Skeletal muscle cell (primary cell): ENCODE measurements at regions not wholly inside any gene's neighbourhood (a gene's known extent, or its start where the extent isn't known, plus 50 kb on each side); places are given as distances from the start of the nearest gene placed in this dataset.

Experiments used
- DNase-seq: peaks from one replicate; pipeline ENCODE4 v3.0.0-alpha.2; 2010; ENCODE audit warnings: low read depth
- H3K4me3 ChIP-seq: 2 replicates; pipeline ENCODE4 v1.5.1; 2011; ENCODE audit warnings: low read depth, mild to moderate bottlenecking, control low read depth, low read length, moderate library complexity

DNA sequence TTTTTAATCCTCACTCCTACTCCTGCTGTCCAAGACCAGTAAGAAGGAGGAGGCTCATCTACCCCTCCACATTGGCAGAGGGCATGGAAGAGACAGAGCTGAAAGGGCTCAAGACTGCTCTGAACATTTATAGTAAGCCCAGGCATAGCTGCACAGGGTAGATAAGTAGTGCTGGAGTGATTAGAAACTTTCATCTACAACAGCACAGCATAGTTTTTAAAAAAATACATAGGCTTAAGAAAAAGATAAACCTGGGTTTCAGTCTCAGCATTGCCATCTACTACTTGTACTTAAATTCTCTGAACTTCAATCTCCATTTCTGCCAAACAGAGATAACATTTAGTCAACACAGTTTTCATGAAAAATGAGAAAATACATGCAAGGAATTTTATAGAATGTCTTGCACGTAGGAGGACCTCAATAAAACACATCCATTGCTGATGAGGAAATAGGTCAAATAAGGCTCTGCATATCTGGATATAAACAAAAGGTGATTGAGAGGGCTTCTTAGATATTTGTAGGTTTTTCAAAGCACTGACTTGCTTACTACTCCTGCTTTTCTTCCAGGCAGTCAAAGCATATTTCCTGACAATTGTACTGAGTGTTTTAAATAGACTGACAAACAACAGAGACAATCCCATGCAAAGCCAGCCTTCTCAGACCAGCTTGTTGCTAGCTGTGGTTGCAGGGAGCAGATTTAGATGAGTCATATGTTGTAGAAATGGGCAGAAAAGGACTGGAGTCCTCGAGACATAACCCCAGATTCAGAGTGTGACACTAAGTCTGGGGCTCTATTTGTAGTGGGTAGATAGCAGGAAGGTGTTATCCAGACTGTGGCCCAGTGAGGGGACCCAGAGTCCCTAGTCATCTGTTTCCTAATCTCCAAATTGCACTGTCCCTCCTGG, 107.4 kb upstream of the TAB2 start:
- DNase-seq: no peak

DNA sequence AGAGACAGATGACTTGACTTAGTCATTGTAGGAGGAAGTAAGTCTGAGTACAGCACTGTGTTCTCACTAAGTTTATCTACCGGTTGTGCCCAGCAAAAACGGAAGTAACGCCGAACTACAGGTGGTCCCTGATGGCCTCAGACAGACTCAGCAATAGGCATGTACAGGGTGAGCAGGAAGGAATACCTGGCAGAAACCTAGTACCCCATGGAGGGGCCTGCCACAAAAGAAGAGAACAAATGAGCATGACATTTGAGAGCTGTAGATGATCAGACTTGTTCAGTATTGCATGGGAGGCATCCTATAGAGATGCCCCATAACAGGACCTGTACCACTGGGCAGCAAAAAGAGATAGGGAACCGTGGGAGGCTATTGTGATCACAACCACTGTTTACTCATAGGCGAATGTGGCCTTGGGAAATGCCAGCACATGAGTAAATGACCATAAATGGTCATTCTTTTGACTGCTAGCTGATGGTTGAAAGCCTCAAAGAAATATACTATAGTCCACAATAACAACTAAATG, 106.4 kb upstream of the TAB2 start:
- no peak overlapping the region for H3K4me3 ChIP-seq
- no peak for DNase-seq

More for the DNA sequence above, 107.4 kb upstream of the TAB2 start:
- H3K4me3 ChIP-seq: no peak overlapping the region

DNA sequence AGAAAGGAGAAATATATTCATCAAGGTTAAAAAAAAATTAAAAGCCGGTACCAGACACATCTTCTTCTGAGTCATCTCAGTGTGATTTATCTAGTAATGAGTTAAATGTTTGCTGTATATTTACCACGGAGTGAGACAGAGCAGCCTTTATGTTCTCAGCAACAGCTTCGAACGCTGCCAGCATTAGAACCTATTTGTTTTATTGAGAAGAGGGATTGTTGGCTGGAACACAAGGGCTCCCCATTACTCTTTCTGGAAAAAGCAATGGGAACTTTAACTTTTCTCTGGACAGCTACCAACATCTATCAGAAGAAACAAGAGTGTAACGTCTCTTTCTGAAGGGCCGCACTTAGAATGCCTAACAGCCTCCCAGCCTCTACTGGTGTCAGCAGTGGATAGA, 105.3 kb upstream of the TAB2 start:
- H3K4me3 ChIP-seq: no peak overlapping the region
- DNase-seq: no peak

DNA sequence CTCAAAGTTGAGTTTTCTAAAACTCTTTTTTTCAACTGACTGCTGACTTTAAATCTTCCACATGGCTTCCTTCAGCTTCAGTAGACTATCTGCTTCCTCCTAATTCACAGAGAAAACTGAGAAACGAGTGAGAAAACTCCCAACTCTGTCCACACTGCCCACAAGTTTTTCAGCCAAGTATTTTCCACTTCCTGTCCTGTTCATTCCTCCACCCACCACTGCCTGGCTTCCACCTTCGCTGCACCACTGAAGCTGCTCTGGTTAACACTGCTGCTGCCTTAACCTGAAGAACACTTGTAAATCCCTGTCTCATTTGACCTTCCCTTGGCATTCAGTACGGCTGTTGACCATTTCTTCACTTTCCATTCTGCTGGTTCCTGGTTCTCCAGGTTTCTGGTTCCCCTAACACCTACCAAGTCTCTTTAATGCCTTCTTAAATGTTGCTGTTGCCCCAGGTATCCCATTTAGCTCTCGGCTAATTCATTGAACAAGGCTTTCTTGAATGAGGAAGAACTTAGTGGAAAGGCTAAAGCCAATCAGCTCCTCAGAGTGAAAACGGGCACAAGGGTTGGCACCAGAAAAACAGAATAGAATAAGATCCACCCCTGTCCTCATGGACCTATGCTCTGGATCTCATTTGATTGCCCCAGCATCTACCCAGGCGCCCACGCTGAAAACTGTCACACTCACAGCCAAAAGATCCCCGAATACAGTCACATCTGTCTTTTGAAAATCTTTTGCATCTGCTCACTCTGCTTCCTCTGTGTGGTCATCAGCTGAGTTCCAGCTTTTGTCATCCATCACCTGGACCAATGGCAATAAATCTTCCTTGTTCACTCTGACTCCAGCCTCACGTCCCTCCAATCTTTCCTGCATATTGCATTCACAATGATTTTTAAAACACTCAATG, 104.4 kb upstream of the TAB2 start:
- DNase-seq: no peak
- H3K4me3 ChIP-seq: no peak overlapping the region

DNA sequence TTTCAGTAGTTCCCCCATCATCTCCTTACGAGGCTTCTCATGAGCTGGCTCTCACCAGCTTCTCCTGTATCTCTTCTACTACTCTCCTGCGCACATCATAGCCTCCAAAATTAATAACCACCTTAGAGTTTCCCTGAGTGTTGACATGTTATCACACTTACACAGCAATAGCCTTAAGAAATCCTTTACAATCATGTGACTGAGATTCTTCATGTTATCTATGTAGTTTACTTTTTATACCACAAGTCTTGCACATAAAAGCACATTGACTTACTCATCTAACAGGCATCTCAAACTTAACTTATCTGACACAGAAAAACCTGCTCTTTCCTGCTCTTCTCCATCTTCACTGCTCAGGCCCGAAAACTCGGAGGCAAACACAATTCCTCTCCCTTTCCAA, 103.7 kb upstream of the TAB2 start:
- H3K4me3 ChIP-seq: no peak overlapping the region
- no peak for DNase-seq

DNA sequence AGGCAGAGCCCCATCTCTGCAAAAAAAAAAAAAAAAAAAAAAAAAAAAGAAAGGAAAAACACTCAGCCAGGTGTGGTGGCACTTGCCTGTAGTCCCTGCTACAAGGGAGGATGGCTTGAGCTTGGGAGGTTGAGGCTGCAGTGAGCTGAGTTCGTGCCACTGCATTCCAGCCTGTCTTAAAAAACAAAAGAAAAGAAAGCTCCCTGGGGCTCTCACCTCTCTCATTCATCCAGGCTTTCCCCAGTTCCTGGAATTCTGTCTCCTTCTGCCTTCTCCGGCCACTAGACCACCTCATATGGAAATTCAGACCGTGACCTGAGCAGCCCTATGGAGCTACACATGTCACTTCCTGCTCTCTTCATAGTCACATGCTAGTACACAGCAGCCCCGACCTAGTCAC, 101.1 kb upstream of the TAB2 start:
- H3K4me3 ChIP-seq: no peak overlapping the region
- DNase-seq: no peak

DNA sequence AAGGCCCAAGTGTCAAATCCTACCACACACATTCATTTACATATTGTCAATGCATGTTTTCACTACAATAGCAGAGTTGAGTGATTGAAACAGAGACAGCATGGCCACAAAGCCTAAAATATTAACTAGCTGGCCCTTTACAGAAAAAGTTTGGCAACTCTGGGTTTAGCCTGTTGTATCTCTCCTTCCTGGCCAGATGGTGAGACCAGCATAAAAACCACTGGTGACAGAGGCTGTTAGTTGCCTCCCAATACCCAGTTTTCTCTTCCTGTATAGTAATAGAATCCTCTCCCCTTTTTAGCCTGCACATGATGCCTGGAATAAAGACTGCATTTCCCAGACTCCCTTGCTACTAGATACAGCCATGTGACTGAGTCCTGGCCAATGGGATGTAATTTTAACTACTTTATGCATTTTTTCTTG, 100.0 kb upstream of the TAB2 start:
- H3K4me3 ChIP-seq: no peak overlapping the region
- DNase-seq: no peak

DNA sequence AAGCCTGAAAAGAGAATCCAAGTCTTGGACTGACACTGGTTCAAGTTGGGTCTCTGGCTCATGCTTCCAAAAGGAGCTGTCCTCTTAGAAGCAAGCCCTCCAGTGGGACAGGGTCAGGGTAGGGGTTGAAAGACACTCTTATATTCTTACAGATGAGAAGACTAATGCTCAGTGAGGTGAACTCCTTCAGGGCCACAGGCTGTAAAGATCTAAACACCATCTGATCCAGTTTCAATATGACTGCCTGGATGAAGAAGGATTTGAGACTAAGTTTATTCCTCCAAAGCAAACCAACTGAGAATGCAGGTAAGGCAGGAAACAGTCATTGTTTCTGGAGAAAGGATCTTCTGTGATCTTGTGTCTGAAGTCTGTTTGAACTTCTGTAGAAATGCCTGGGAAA, 99.0 kb upstream of the TAB2 start:
- H3K4me3 ChIP-seq: no peak overlapping the region
- DNase-seq: no peak

DNA sequence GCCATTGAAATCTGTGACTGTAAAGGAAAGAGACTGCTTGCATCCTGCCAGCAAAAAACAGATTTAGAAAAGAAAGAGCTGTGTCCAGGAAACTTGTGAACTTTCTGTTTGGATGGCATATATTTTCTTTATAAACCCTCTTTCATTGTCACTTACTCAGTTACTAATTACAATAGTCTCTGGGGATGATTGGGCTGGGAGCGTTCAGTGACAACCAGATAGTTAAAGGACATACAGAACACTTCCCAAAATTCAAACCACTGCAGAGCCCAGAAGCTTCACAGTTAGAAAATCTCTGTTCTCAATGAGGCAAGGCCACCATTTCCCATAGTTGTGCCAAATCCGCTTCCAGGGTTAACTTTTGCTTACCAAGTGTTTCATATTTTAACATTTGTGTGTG, 98.6 kb upstream of the TAB2 start:
- no peak for DNase-seq
- H3K4me3 ChIP-seq: no peak overlapping the region

DNA sequence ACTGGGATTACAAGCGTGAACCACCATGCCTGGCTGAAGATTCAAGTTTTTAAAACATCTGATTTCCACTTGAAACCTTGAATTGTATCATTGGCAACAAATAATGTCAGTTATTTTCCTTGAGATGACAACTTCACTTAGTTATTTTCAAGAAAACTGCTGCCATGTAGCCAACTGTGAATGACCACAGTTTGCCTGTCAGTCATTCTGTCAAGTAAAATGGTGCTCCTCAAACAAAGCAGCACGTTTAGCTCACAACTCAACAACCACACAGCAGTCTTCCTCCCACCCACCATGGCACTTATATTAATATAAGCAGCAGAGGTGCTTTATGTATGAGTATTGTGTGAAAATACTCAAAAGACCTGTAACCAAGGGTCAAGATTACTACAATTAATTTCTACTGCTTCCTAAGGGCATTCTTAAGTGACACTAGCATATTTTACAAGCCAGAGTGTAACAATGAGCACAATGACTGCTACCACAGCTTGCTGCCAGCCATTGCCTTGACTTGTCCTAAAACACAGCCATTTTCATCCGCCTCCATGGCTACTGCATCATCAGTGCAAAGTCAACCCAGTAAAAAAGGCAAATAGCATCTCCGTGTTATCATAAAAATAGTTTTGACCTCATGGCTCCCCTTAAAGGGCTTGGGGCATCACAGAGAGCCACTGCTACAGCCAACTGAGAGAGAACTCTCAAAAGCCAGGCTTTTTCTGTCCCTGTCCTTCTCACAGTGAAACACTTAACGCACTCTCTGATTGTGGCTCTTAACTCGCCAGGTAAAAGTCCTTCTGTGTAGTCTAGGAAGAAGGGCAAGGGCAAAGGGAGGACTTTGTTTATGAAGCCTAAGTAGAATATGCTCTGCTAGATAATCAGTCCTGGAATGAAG, 96.4 kb upstream of the TAB2 start:
- H3K4me3 ChIP-seq: no peak overlapping the region
- DNase-seq: no peak

DNA sequence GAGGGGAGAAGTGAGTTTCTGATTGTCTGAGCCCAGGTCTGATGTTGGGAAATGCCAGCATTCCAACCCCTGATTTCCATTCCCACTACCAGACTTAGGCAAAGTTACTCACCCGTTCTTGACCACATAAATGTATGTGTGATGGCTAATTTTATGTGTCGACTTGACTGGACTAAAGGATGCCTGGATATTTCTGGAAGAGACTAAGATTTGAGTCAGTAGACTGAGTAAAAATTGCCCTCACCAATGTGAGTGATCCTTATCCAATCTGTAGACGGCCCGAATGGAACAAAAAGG, 95.8 kb upstream of the TAB2 start:
- DNase-seq: no peak
- H3K4me3 ChIP-seq: no peak overlapping the region

DNA sequence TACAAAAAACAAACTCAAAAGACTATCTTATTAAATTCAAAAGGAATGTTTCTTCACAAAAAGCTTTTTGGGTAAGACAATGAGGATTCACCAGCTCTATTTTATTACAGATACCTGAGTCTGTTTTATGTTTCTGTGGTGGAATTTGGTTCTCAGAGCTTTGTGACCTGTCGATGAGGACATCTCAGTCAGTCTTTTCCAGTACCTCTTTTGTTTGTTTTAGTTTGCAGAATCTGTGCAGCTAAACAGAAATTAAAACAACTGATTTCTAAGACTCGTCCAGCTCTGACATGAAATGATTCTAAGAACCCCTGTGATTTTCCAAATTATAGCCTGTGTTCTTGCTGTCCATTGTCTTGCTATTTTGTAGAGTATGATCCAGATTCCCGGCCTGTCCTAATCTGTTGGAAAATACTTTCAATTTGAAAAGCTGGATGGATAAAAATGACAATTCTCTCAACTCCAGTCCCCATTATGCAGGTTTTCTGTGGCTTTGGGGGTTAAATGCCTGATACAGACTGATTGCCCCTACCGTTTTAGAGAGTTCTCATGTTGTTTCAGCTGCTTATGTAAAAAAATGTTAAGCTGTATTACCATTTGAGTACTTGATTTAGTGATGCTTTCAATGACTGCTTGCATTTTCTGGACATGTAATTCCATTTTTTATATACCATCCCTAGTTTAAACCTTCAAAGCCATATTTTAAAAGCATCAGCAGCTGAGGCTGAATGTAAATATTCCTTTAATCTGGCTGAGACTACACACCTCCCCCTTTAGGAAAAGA, 94.2 kb upstream of the TAB2 start:
- H3K4me3 ChIP-seq: no peak overlapping the region
- DNase-seq: no peak

DNA sequence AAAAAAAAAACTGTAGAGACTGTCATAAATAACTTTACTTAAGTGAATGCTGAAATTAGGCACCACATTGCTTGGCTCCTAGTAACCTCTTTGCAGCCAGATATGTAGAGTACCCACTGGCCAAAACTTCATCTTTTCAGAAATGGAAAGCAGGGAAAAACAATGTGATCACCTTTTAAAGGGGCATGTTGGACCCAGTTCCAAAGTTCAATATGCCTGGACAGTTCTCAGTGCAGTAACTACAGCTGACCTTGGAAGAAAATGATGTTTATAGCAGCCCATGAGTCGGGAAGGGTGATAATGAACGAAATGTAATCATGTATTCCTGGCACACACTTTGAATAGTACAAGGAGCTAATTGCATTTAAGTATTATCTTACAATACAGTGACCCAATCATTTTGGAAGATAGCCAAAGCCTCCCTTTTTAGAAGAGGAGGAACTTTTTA, 93.6 kb upstream of the TAB2 start:
- no peak for DNase-seq
- no peak overlapping the region for H3K4me3 ChIP-seq

DNA sequence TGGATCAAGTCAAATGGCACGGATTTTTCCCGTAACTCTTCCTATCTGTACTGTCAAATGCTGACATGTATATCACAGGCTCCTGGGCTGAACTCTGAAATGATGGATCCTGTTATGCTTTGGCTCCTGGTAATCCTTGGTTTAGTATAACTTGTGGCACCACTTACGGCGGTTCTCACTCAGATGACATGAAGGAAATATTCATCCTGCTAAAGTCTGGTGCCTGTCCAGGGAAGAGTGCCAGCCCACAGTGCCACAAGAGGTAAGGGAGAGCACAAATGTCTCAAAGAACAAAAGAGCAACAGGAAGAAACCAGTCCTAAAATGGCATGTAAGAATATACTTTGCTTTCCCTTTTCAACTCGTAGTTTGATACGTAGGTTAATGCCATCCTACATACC, 93.1 kb upstream of the TAB2 start:
- no peak for DNase-seq
- no peak overlapping the region for H3K4me3 ChIP-seq

DNA sequence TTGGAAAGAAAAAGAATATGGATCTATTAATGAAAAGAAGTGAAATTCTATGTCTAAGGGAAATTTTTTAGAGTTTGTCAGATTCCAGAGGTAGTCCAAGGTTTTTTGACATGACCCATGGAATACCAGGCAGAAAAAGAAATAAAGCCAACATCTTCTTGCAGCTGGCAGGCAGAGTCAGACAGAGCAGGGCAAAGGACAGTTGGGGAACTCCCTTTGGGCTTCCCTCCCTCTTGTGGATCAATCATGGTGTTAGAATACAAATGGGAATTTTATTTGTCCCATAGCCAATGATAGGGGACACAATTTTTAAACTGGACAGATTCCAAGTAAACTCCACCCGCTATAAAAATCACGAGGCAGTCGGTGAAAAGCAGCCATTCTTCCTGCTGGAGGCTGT, 92.1 kb upstream of the TAB2 start:
- H3K4me3 ChIP-seq: no peak overlapping the region
- DNase-seq: no peak

DNA sequence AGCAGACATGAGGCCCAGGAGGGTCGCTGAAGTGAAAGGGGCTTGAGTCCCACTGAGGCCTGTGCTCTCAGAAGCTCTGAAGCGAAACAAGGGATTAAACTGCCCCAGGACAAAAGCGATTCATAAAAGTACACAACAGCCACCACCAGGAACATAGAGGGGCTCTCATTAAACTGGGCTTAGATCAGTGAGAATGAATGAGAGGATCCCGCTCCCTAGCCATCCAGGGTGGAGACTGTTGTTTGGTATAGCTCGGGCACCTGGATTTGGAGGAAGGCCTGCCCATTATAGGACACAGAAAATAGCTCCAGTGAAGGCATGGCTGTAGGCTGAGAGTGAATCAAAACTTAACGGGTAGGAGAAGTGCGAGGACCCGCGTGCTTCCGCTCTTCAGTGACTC, 91.6 kb upstream of the TAB2 start:
- no peak for DNase-seq
- H3K4me3 ChIP-seq: no peak overlapping the region

DNA sequence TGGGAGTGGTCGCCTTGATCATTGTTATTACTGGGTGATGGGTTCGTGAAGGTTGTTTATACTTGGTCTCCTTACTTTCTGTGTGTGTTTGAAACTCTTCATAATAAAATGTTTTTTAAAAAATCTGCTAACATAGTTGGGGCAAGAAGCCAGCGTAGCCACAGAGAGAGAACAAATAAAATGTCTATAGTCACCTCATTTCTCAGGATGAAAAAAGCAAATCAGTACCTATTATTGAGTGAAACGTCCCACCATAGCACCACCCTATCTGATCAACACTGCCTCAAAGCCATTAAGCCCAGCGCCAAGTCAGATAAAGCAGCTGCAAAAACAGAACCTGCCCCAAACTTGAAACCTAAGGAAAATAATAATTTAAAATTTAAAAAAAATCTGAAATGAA, 89.7 kb upstream of the TAB2 start:
- no peak overlapping the region for H3K4me3 ChIP-seq
- DNase-seq: no peak

DNA sequence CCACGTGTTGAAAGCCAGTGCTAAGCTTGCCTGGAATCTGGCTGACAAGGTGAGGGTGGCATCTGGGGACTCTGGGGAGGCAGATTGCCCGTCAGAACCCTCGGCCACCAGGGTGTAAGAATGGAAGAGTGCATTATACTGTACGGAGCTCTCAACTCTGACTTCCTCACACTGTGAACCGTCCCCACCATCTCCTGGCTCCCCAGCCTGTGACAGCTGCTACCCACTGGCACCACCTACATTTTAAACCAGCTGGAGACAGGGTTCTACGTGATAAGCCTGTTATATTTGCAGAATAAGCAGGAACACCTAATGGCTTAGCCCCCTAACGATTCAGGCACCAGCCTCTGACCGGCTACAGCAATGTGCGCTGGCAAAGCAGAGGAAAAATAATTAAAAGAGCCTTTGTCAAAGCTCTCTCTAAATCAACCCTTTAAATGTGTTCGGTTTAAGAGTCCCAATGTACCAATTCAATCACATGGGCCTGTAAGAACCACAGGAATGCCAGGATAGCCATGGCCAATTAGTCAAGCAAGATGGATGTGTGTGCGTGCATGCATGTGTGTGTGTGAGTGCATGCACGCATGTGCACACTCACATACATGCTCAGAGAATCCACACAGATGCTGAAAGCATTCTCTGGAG, 89.1 kb upstream of the TAB2 start:
- no peak for DNase-seq
- no peak overlapping the region for H3K4me3 ChIP-seq
